ENCODE measurements at regions not wholly inside any gene's neighbourhood (a gene's known extent, or its start where the extent isn't known, plus 50 kb on each side); places are given as distances from the start of the nearest gene placed in this dataset.

DNA sequence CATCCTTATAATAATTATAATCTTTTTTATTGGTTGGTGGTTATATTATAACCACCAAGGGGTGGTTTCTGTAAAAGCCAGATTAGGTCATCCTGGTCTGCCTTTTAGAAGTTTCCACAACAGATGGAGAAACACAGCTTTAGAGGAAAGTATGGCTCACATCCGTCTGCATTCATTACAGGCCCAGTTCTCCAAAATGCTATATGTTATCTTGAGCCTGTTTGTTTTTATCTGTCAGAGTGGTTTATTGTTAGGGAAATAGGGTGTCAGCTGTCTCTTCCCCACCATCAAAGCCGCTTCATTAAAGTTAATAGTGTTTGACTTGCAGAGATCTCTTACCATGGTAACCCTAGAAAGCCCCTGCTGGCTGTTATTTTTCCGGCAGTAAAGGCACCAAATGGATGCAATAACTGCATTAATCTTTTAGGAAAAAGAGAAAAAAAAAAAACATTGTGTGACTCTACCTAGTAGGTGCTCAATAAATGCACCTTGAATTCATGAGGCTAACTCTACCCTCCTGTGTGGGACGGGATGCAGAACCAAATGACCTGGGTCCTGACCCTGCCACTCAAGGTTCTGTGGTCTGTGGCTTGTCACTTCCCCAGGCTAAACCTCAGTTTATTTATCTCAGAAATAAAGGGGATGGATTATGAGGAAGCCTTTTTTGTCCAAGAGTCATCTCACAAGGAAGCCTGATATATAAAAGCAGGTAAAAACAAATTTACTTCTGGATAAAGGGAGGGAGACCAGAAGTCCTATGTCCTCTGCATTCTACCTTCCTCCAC, 118.3 kb downstream of the WT1 start:
- Mint-ChIP-seq H3K9me3 (no peaks in the 10 kb centered on the region), H3K4me1 (peaks cover 11% of the 10 kb centered on the region), H3K36me3 (ENCODE audit: insufficient read depth) (no peaks in the 10 kb centered on the region), H3K27me3 (peaks cover 59% of the 10 kb centered on the region), H3K27ac (ENCODE audit: low read depth) (no peak overlapping the region), H3K4me3 (no peak overlapping the region)
- no peak for ATAC-seq (replicated peaks; ENCODE audit: extremely low read depth, poor library complexity, severe bottlenecking)
- DNase-seq (ENCODE audit: low spot score in 2 of 2) = no peak

DNA sequence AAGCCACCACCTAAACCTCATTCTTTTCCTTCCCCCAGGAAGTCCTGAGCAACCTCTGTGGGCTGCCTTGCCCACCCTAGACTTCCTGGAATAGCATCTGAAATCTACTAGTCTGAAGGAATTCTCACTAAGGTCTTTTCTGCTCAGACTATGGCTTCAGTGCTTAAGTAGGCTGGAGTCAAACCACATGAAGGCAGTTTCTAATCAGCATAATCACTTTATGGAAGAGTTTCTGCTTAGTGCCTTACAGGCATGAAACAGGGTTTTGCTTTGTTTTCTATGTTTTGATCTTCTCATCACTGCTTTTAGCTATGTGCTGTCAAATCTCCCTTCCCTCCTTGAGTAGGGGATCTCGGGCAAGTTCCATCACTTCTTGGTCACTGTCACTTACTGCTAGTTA, 117.7 kb downstream of the WT1 start:
- Mint-ChIP-seq H3K27me3 (peaks cover 59% of the 10 kb centered on the region), H3K4me3 (no peak overlapping the region), H3K4me1 (peaks cover 8% of the 10 kb centered on the region), H3K27ac (ENCODE audit: low read depth) (no peak overlapping the region), H3K36me3 (ENCODE audit: insufficient read depth) (no peaks in the 10 kb centered on the region), H3K9me3 (no peaks in the 10 kb centered on the region)
- DNase-seq (ENCODE audit: low spot score in 2 of 2) (no peak), ATAC-seq (replicated peaks; ENCODE audit: extremely low read depth, poor library complexity, severe bottlenecking) (no peak)

DNA sequence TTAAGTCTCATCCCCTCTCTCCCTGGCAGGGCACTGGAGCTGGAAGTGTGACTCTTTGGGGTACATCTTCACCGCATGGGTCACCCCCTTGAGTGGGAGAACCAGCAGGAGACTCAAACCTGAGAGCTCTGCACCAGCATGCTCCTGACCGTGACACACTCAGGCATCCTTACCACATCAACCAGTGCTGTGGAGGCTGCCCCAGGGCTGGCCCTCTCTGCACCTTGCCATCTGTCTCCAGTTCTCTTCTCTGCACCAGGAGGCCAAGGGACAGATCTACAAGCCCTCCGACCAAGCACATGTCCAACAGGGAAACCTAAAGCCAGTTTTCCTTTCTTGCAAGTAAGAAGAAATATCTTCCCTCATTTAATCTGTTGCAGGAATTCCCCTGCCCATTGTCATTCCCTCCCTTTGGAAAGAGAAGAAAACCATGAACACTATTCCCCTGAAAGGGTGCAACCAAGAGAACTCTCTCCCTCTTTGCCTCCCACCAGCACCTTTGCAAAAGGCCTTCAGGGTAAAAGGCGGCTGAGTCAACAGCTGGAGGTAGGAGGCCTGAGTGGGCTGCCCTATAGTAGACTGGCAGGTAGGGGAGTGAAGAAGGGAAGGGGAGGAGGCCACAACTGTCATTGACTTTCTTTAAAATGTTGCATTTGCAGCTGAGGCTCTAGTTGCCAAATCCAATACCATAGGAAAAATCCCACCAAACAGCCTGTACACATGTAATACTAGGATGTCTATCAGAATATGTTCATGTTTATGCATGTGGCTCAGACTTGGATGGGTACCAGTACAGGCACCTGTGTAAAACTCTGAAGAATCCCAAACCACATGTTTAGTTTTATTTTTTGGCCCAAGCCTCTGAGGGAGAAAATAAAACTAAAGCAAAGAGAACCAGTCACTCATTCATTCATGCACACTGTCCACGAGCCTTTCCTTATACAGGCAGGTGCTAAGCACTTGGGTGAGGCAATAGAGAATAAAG, 117.0 kb downstream of the WT1 start:
- H3K4me1 Mint-ChIP-seq = peaks cover 9% of the 10 kb centered on the region
- ATAC-seq (replicated peaks; ENCODE audit: extremely low read depth, poor library complexity, severe bottlenecking) (no peak), DNase-seq (ENCODE audit: low spot score in 2 of 2) (no peak)
- no peak overlapping the region for H3K4me3 Mint-ChIP-seq
- H3K27ac Mint-ChIP-seq (ENCODE audit: low read depth) = no peak overlapping the region
- no peaks in the 10 kb centered on the region for H3K9me3 Mint-ChIP-seq
- no peaks in the 10 kb centered on the region for H3K36me3 Mint-ChIP-seq (ENCODE audit: insufficient read depth)
- peaks cover 59% of the 10 kb centered on the region for H3K27me3 Mint-ChIP-seq

DNA sequence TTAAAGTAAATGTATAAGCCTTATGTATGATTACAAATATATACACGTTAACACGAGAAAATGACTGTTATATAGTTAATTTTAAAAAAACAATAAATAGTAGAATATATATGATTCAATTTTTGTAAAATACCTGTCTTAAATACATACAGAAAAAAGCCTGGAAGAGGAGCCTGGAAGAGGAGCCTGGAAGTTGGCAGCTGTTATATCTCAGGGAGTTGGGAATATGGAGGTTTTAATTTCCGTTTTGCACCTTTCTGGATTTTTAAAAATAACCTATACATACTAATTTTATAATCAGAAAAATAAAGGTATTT, 111.6 kb downstream of the WT1 start:
- no peak for DNase-seq (ENCODE audit: low spot score in 2 of 2)
- Mint-ChIP-seq H3K27me3 (peaks cover 47% of the 10 kb centered on the region), H3K4me1 (peaks cover 6% of the 10 kb centered on the region), H3K36me3 (ENCODE audit: insufficient read depth) (no peaks in the 10 kb centered on the region), H3K27ac (ENCODE audit: low read depth) (no peak overlapping the region), H3K4me3 (no peak overlapping the region), H3K9me3 (no peaks in the 10 kb centered on the region)
- no peak for ATAC-seq (replicated peaks; ENCODE audit: extremely low read depth, poor library complexity, severe bottlenecking)

DNA sequence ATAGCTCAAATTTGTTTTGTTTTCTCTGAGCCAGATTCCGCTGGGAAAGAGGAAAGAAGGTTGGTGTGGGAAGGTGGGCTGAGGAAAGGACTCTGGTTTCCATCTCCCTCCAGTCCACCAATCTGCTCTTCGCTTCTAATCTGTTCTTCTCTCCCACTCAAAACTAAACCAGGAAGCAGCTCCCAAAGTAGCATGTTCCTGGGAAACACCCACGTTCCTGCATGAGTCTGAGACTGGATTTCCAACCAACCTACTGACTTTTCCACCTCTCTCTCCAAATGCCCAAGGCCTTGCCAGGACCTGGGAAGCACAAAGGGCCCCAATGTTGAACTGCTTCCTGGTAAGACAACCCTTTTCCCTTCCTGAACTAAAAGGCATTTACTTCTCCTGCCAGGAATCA, 110.2 kb downstream of the WT1 start:
- H3K4me3 Mint-ChIP-seq = no peak overlapping the region
- ATAC-seq (replicated peaks; ENCODE audit: extremely low read depth, poor library complexity, severe bottlenecking) (no peak), DNase-seq (ENCODE audit: low spot score in 2 of 2) (no peak)
- peaks cover 39% of the 10 kb centered on the region for H3K27me3 Mint-ChIP-seq
- H3K27ac Mint-ChIP-seq (ENCODE audit: low read depth) = no peak overlapping the region
- H3K36me3 Mint-ChIP-seq (ENCODE audit: insufficient read depth) = no peaks in the 10 kb centered on the region
- H3K4me1 Mint-ChIP-seq = peaks cover 6% of the 10 kb centered on the region
- no peaks in the 10 kb centered on the region for H3K9me3 Mint-ChIP-seq

DNA sequence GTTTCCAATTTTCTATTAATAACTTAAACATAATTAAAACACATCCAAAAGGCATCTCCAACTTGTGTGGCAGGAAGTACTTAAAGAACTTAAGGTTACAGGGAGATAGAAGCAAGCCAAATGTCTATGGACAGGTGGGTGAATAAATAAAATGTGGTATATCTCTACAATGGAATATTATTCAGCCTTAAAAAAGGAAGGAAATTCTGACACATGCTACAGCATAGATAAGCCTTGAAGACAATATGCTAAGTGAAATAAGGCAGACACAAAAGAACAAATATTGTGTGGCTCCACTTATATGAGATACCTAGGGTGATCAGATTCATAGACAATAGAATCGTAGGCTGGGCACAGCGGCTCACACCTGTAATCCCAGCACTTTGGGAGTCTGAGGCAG, 109.6 kb downstream of the WT1 start:
- Mint-ChIP-seq H3K9me3 (no peaks in the 10 kb centered on the region), H3K27me3 (peaks cover 39% of the 10 kb centered on the region), H3K36me3 (ENCODE audit: insufficient read depth) (no peaks in the 10 kb centered on the region), H3K4me1 (peaks cover 6% of the 10 kb centered on the region), H3K4me3 (no peak overlapping the region), H3K27ac (ENCODE audit: low read depth) (no peak overlapping the region)
- DNase-seq (ENCODE audit: low spot score in 2 of 2) (no peak), ATAC-seq (replicated peaks; ENCODE audit: extremely low read depth, poor library complexity, severe bottlenecking) (no peak)

DNA sequence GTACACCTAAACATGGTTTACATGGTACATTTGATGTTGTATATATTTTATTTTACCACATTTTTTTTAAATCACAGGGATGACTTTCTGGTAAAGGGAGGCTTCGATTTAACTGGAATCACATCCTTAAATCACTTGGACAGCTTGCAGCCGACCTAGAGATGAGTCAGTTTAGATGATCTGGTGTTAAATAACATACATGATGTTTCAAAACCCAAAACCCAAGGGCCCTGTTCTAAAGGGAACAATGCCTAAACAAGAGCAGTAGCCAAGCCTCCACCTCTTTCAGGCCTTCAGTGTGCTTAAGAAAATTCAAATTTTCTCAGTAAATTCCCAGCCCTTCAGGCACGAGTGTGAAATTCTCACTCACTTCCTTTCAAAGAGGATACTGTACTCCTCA, 108.8 kb downstream of the WT1 start:
- no peak overlapping the region for H3K4me3 Mint-ChIP-seq
- H3K4me1 Mint-ChIP-seq = peaks cover 6% of the 10 kb centered on the region
- H3K27ac Mint-ChIP-seq (ENCODE audit: low read depth) = no peak overlapping the region
- ATAC-seq (replicated peaks; ENCODE audit: extremely low read depth, poor library complexity, severe bottlenecking) = no peak
- H3K27me3 Mint-ChIP-seq = peaks cover 41% of the 10 kb centered on the region
- H3K9me3 Mint-ChIP-seq = no peaks in the 10 kb centered on the region
- no peaks in the 10 kb centered on the region for H3K36me3 Mint-ChIP-seq (ENCODE audit: insufficient read depth)
- DNase-seq (ENCODE audit: low spot score in 2 of 2) = no peak

DNA sequence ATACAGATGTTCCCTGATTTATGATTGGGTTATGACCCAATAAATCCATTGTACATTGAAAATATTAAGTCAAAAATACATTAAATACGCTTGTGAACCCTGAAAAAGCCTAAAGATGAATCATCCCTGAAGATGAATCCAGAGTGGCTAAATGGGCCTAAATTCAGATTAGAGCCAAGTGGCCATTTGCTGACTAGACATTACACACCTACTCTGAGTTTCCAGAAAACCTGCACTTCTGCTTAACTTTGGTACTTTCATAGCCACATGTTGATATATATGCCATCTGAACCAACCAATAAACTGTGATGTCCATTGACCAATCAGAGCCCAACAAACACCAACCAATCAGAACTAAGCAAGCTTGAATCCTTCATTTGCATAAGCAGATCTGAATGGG, 106.9 kb downstream of the WT1 start:
- Mint-ChIP-seq H3K36me3 (ENCODE audit: insufficient read depth) (no peaks in the 10 kb centered on the region), H3K4me1 (peaks cover 16% of the 10 kb centered on the region), H3K9me3 (no peaks in the 10 kb centered on the region)

DNA sequence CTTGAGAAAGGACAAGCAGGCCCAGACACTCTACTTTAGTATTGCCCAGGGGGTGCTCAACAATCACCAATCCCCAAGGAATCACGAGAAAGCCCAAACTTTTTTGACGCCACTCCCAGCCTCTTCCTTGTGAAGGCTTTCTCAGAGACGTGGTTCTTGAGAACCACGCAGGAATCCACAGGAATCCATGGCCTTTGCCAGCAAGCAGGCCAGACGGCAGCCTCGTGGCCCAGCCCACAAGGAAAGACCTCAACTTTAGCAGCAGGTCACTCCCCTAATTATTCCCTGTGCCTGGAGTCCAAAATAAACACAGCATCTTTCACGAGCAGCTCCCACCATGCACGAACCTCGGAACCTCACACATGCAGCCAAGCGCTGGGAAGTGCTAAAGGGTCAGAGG, 104.2 kb downstream of the WT1 start:
- no peak for ATAC-seq (replicated peaks; ENCODE audit: extremely low read depth, poor library complexity, severe bottlenecking)
- Mint-ChIP-seq H3K4me3 (no peak overlapping the region), H3K4me1 (peaks cover 19% of the 10 kb centered on the region), H3K36me3 (ENCODE audit: insufficient read depth) (no peaks in the 10 kb centered on the region), H3K9me3 (no peaks in the 10 kb centered on the region), H3K27ac (ENCODE audit: low read depth) (no peak overlapping the region), H3K27me3 (peaks cover 63% of the 10 kb centered on the region)
- no peak for DNase-seq (ENCODE audit: low spot score in 2 of 2)

More for the DNA sequence above, 106.9 kb downstream of the WT1 start:
- no peak overlapping the region for H3K4me3 Mint-ChIP-seq
- ATAC-seq (replicated peaks; ENCODE audit: extremely low read depth, poor library complexity, severe bottlenecking) = no peak
- no peak for DNase-seq (ENCODE audit: low spot score in 2 of 2)
- peaks cover 41% of the 10 kb centered on the region for H3K27me3 Mint-ChIP-seq
- H3K27ac Mint-ChIP-seq (ENCODE audit: low read depth) = no peak overlapping the region

DNA sequence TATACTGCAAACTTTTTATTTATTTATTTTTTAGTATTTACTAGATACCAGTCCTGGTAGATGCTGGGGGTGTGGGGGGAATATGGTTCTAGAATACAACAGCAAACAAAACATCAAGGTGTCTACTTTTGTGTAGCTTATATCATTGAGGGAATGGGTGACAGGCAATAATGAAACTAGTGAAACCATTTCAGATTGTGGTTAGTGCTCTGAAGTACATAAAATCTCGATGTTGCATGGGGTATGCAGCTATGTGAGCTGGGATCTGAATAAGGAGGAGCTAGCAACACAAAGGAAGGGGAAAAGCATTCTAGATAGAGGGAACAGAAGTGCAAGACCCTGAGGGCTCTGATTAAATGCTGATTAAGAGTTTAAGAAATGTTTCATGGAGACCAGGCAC, 103.5 kb downstream of the WT1 start:
- Mint-ChIP-seq H3K4me1 (peaks cover 19% of the 10 kb centered on the region), H3K27ac (ENCODE audit: low read depth) (no peak overlapping the region), H3K9me3 (no peaks in the 10 kb centered on the region), H3K36me3 (ENCODE audit: insufficient read depth) (no peaks in the 10 kb centered on the region), H3K4me3 (no peak overlapping the region), H3K27me3 (peaks cover 66% of the 10 kb centered on the region)
- ATAC-seq (replicated peaks; ENCODE audit: extremely low read depth, poor library complexity, severe bottlenecking) (no peak), DNase-seq (ENCODE audit: low spot score in 2 of 2) (no peak)

DNA sequence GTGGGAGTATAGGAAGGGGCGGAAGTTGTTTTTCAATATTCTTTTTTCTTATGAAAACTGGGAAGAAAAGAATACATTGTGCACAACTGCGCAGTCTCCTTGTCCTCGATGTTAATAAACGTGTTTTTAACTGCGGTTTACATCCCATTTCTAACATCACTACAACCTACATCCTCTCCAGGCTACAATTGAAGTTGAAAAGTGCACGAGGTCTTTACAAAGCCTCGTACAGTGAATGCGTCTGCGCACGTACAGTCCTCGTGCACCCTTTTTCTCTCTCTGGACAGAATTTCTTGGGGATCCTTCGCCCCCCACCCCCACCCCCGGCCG, 102.4 kb downstream of the WT1 start:
- Mint-ChIP-seq H3K4me1 (peaks cover 19% of the 10 kb centered on the region), H3K9me3 (no peaks in the 10 kb centered on the region), H3K36me3 (ENCODE audit: insufficient read depth) (no peaks in the 10 kb centered on the region), H3K27ac (ENCODE audit: low read depth) (no peak overlapping the region), H3K4me3 (peak overlapping the region; percentile 67), H3K27me3 (peaks cover 74% of the 10 kb centered on the region)
- DNase-seq (ENCODE audit: low spot score in 2 of 2) (no peak), ATAC-seq (replicated peaks; ENCODE audit: extremely low read depth, poor library complexity, severe bottlenecking) (no peak)

DNA sequence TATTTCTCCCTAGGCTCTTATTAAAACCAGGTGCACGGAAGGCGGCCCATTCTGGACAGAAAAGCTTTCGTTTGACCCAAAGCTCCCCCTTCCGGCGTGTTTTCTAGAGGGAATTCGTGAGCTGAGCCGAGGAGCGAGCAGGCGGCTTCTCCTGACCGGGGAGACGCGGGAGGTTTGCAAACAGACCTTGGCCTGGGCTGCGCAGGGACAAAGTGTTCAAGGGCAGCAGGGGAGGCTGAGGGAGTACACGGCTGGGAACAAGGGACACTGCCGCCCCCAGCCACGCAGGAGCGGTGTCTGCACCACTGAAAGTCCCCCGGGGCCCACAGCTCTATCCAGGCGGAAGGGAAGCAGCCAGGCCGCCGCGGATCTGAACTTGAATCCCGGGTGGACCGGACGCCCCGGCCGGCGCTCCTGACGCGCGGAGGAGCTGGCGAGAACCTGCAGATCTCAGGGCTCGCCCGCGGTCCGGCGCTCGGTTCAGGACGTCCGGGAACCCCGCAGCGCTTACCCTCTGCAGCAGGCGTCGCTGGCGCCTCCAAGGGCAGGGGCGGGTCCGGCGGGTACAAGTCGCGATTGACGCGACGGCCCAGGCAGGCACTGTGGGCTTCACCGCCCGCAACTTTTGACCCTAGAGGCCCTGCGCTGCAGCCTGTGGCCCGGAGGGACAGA, 101.9 kb downstream of the WT1 start:
- Mint-ChIP-seq H3K4me1 (peaks cover 19% of the 10 kb centered on the region), H3K9me3 (no peaks in the 10 kb centered on the region), H3K27me3 (peaks cover 74% of the 10 kb centered on the region), H3K36me3 (ENCODE audit: insufficient read depth) (no peaks in the 10 kb centered on the region), H3K27ac (ENCODE audit: low read depth) (no peak overlapping the region), H3K4me3 (peak overlapping the region; percentile 67)
- DNase-seq (ENCODE audit: low spot score in 2 of 2) = no peak
- peak; percentile 14 for ATAC-seq (replicated peaks; ENCODE audit: extremely low read depth, poor library complexity, severe bottlenecking)
